ENCODE measurements at regions not wholly inside any gene's neighbourhood (a gene's known extent, or its start where the extent isn't known, plus 50 kb on each side); places are given as distances from the start of the nearest gene placed in this dataset.

- intact Hi-C loops (cut with DNase I): no loop called here
- Histone ChIP-seq H3K4me1 (peaks cover 27% of the 10 kb centered on the region), H3K9me3 (no peaks in the 10 kb centered on the region), H3K27ac (peak overlapping the region; percentile 94), H3K36me3 (no peaks in the 10 kb centered on the region), H3K4me3 (no peak overlapping the region), H3K27me3 (no peaks in the 10 kb centered on the region)
- TF ChIP-seq POLR2A (IDR thresholded peaks at IDR 0.05) (no peak), CTCF (IDR thresholded peaks at IDR 0.05) (no peak), POLR2AphosphoS5 (IDR thresholded peaks at IDR 0.05; ENCODE audit: insufficient read depth in 1 of 2, low read depth in 1 of 2) (no peak)
- no peak for DNase-seq (ENCODE audit: extremely low spot score in 2 of 2)
Measured at GRCh38 chr20:53826597-53827291, 233.1 kb upstream of the ZNF217 start.

GRCh38 chr20:53826090-53826489, 232.5 kb upstream of the ZNF217 start:
- Histone ChIP-seq H3K27ac (peak overlapping the region; percentile 5), H3K9me3 (no peaks in the 10 kb centered on the region), H3K4me1 (peaks cover 25% of the 10 kb centered on the region), H3K36me3 (no peaks in the 10 kb centered on the region), H3K27me3 (no peaks in the 10 kb centered on the region), H3K4me3 (no peak overlapping the region)
- no peak for DNase-seq (ENCODE audit: extremely low spot score in 2 of 2)
- intact Hi-C loops (cut with DNase I): no loop called here
- TF ChIP-seq POLR2AphosphoS5 (IDR thresholded peaks at IDR 0.05; ENCODE audit: insufficient read depth in 1 of 2, low read depth in 1 of 2) (no peak), POLR2A (IDR thresholded peaks at IDR 0.05) (no peak), CTCF (IDR thresholded peaks at IDR 0.05) (no peak)

GRCh38 chr20:53825282-53825681, 231.6 kb upstream of the ZNF217 start:
- Histone ChIP-seq H3K27ac (no peak overlapping the region), H3K4me1 (peaks cover 17% of the 10 kb centered on the region), H3K4me3 (no peak overlapping the region), H3K27me3 (no peaks in the 10 kb centered on the region), H3K9me3 (no peaks in the 10 kb centered on the region), H3K36me3 (no peaks in the 10 kb centered on the region)
- intact Hi-C loops (cut with DNase I): no loop called here
- DNase-seq (ENCODE audit: extremely low spot score in 2 of 2): no peak
- TF ChIP-seq CTCF (IDR thresholded peaks at IDR 0.05): no peak
- TF ChIP-seq POLR2A (IDR thresholded peaks at IDR 0.05): no peak
- TF ChIP-seq POLR2AphosphoS5 (IDR thresholded peaks at IDR 0.05; ENCODE audit: insufficient read depth in 1 of 2, low read depth in 1 of 2): no peak

- H3K27ac ChIP-seq: no peak overlapping the region
- H3K36me3 ChIP-seq: no peaks in the 10 kb centered on the region
- H3K4me3 ChIP-seq: no peak overlapping the region
- peaks cover 12% of the 10 kb centered on the region for H3K4me1 ChIP-seq
- TF ChIP-seq POLR2A (IDR thresholded peaks at IDR 0.05): no peak
- TF ChIP-seq CTCF (IDR thresholded peaks at IDR 0.05): no peak
- TF ChIP-seq POLR2AphosphoS5 (IDR thresholded peaks at IDR 0.05; ENCODE audit: insufficient read depth in 1 of 2, low read depth in 1 of 2): no peak
- DNase-seq (ENCODE audit: extremely low spot score in 2 of 2): no peak
- intact Hi-C loops (cut with DNase I): no loop called here
- no peaks in the 10 kb centered on the region for H3K27me3 ChIP-seq
- no peaks in the 10 kb centered on the region for H3K9me3 ChIP-seq
Measured at GRCh38 chr20:53824779-53825178, 231.1 kb upstream of the ZNF217 start.

- no peaks in the 10 kb centered on the region for H3K9me3 ChIP-seq
- H3K36me3 ChIP-seq: no peaks in the 10 kb centered on the region
- DNase-seq (ENCODE audit: extremely low spot score in 2 of 2): no peak
- H3K4me3 ChIP-seq: no peak overlapping the region
- H3K4me1 ChIP-seq: no peaks in the 10 kb centered on the region
- no peak overlapping the region for H3K27ac ChIP-seq
- no peaks in the 10 kb centered on the region for H3K27me3 ChIP-seq
- intact Hi-C loops (cut with DNase I): no loop called here
- TF ChIP-seq POLR2A (IDR thresholded peaks at IDR 0.05) (no peak), POLR2AphosphoS5 (IDR thresholded peaks at IDR 0.05; ENCODE audit: insufficient read depth in 1 of 2, low read depth in 1 of 2) (no peak), CTCF (IDR thresholded peaks at IDR 0.05) (no peak)
Measured at GRCh38 chr20:53823121-53823764, 229.6 kb upstream of the ZNF217 start.

All from vagina (tissue), 2 donors.